ENCODE measurements at regions not wholly inside any gene's neighbourhood (a gene's known extent, or its start where the extent isn't known, plus 50 kb on each side); places are given as distances from the start of the nearest gene placed in this dataset.

DNA sequence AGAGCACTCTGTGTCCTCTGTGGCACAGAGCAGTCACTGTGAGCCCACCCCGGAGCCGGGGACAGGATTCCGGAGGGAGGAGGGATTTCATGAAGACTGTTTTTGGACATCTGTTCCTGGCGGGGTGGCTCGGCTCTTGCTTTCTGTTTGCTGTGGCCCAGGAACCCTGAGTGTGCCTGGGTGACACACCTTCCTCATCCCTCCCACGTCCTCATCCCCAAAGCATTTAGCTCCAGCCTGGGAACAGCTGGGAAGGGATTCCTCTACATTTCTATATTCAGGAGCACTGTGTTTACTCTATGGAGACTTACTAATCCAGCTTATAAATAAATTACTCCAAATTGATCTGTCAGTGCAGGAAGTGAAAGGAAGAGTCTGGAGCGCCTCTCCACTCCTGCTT is 97.8 kb upstream of the UBL3 start (continued):
- TF ChIP-seq, protein P1, sequence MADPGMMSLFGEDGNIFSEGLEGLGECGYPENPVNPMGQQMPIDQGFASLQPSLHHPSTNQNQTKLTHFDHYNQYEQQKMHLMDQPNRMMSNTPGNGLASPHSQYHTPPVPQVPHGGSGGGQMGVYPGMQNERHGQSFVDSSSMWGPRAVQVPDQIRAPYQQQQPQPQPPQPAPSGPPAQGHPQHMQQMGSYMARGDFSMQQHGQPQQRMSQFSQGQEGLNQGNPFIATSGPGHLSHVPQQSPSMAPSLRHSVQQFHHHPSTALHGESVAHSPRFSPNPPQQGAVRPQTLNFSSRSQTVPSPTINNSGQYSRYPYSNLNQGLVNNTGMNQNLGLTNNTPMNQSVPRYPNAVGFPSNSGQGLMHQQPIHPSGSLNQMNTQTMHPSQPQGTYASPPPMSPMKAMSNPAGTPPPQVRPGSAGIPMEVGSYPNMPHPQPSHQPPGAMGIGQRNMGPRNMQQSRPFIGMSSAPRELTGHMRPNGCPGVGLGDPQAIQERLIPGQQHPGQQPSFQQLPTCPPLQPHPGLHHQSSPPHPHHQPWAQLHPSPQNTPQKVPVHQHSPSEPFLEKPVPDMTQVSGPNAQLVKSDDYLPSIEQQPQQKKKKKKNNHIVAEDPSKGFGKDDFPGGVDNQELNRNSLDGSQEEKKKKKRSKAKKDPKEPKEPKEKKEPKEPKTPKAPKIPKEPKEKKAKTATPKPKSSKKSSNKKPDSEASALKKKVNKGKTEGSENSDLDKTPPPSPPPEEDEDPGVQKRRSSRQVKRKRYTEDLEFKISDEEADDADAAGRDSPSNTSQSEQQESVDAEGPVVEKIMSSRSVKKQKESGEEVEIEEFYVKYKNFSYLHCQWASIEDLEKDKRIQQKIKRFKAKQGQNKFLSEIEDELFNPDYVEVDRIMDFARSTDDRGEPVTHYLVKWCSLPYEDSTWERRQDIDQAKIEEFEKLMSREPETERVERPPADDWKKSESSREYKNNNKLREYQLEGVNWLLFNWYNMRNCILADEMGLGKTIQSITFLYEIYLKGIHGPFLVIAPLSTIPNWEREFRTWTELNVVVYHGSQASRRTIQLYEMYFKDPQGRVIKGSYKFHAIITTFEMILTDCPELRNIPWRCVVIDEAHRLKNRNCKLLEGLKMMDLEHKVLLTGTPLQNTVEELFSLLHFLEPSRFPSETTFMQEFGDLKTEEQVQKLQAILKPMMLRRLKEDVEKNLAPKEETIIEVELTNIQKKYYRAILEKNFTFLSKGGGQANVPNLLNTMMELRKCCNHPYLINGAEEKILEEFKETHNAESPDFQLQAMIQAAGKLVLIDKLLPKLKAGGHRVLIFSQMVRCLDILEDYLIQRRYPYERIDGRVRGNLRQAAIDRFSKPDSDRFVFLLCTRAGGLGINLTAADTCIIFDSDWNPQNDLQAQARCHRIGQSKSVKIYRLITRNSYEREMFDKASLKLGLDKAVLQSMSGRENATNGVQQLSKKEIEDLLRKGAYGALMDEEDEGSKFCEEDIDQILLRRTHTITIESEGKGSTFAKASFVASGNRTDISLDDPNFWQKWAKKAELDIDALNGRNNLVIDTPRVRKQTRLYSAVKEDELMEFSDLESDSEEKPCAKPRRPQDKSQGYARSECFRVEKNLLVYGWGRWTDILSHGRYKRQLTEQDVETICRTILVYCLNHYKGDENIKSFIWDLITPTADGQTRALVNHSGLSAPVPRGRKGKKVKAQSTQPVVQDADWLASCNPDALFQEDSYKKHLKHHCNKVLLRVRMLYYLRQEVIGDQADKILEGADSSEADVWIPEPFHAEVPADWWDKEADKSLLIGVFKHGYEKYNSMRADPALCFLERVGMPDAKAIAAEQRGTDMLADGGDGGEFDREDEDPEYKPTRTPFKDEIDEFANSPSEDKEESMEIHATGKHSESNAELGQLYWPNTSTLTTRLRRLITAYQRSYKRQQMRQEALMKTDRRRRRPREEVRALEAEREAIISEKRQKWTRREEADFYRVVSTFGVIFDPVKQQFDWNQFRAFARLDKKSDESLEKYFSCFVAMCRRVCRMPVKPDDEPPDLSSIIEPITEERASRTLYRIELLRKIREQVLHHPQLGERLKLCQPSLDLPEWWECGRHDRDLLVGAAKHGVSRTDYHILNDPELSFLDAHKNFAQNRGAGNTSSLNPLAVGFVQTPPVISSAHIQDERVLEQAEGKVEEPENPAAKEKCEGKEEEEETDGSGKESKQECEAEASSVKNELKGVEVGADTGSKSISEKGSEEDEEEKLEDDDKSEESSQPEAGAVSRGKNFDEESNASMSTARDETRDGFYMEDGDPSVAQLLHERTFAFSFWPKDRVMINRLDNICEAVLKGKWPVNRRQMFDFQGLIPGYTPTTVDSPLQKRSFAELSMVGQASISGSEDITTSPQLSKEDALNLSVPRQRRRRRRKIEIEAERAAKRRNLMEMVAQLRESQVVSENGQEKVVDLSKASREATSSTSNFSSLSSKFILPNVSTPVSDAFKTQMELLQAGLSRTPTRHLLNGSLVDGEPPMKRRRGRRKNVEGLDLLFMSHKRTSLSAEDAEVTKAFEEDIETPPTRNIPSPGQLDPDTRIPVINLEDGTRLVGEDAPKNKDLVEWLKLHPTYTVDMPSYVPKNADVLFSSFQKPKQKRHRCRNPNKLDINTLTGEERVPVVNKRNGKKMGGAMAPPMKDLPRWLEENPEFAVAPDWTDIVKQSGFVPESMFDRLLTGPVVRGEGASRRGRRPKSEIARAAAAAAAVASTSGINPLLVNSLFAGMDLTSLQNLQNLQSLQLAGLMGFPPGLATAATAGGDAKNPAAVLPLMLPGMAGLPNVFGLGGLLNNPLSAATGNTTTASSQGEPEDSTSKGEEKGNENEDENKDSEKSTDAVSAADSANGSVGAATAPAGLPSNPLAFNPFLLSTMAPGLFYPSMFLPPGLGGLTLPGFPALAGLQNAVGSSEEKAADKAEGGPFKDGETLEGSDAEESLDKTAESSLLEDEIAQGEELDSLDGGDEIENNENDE (IDR thresholded peaks at IDR 0.05; ENCODE audit: insufficient replicate concordance, low read length) = no peak
- TF ChIP-seq FOSL1 (IDR thresholded peaks at IDR 0.05; ENCODE audit: insufficient read depth, low read depth, low read length) (no peak), SIX5 (IDR thresholded peaks at IDR 0.05; ENCODE audit: low read depth, low read length) (no peak), KDM5A (IDR thresholded peaks at IDR 0.05; ENCODE audit: low read length) (no peak), RAD21 (IDR thresholded peaks at IDR 0.05 in 1 of 2, conservative IDR thresholded peaks at IDR 0.05 in 1 of 2; ENCODE audit: low read depth in 2 of 2, low read length in 2 of 2) (no peak)
